Kidney epithelial cell (primary cell): ENCODE measurements at regions not wholly inside any gene's neighbourhood (a gene's known extent, or its start where the extent isn't known, plus 50 kb on each side); places are given as distances from the start of the nearest gene placed in this dataset.

Experiments used
- DNase-seq: peaks from one replicate; pipeline ENCODE4 v3.0.0-alpha.2; 2010; ENCODE audit warnings: low read depth
- H3K27me3 ChIP-seq: 2 replicates; pipeline ENCODE4 v1.6.0; 2011; ENCODE audit warnings: low read length; ENCODE audit not compliant: control insufficient read depth, insufficient read depth
- H3K36me3 ChIP-seq: 2 replicates; pipeline ENCODE4 v1.5.1; 2011; ENCODE audit warnings: low read length; ENCODE audit not compliant: control insufficient read depth, insufficient read depth
- H3K4me3 ChIP-seq: 2 replicates; pipeline ENCODE4 v1.5.1; 2011; ENCODE audit warnings: low read depth, mild to moderate bottlenecking, control low read depth, low read length
- TF ChIP-seq, protein P1 (sequence below): IDR thresholded peaks from 2 replicates; pipeline ENCODE4 v1.5.1; 2011; ENCODE audit warnings: mild to moderate bottlenecking, moderate library complexity, low read length, control low read depth, inconsistent platforms; ENCODE audit not compliant: insufficient read depth, poor library complexity, severe bottlenecking

DNA sequence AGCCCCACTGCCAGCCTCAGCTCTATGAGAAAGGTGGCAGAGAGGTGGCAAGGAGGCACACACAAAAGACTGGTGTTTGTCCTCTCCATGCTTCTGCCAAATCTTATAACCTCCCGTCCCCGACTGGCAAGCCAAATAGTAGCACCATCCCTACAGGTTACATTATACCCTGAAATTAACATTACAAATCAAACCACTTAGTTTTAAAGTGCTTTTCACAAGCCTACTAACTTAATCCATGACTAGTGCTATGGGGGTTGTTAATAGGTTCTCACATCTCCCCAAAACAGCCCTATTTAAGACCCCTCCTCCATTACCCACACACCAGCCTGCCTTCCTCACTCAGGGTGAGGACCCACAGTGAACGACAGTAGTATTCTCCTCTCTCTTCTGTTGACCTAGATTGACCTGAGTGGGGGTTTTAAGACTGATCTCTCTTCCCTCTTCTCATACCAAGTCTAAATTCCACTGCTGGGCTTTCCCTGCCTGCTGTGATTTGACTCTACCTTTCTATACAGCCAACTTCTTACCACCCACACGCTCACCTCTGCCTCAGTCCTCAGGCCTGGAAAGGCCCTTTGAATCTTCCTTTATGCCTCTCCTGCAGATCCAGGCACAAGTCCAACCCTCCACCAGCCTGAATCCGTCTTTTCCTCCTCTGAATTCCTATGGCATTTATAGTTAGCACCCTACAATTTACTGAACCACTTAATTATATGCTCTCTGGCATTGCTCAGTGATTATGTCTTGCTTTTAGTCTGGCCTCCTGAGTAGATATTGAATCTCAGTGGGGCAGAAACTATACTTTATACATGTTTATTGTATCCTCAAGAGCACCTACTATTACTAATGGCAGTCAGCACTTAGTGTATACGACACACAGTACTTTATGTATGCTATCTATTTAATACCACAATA lies 116.1 kb downstream of the TMEM174 start:
- H3K27me3 ChIP-seq, result peaks cover 2% of the 10 kb centered on the region
- DNase-seq, result no peak
- H3K4me3 ChIP-seq, result no peak overlapping the region
- H3K36me3 ChIP-seq, result no peaks in the 10 kb centered on the region
- TF ChIP-seq, protein P1, sequence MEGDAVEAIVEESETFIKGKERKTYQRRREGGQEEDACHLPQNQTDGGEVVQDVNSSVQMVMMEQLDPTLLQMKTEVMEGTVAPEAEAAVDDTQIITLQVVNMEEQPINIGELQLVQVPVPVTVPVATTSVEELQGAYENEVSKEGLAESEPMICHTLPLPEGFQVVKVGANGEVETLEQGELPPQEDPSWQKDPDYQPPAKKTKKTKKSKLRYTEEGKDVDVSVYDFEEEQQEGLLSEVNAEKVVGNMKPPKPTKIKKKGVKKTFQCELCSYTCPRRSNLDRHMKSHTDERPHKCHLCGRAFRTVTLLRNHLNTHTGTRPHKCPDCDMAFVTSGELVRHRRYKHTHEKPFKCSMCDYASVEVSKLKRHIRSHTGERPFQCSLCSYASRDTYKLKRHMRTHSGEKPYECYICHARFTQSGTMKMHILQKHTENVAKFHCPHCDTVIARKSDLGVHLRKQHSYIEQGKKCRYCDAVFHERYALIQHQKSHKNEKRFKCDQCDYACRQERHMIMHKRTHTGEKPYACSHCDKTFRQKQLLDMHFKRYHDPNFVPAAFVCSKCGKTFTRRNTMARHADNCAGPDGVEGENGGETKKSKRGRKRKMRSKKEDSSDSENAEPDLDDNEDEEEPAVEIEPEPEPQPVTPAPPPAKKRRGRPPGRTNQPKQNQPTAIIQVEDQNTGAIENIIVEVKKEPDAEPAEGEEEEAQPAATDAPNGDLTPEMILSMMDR, result no peak

DNA sequence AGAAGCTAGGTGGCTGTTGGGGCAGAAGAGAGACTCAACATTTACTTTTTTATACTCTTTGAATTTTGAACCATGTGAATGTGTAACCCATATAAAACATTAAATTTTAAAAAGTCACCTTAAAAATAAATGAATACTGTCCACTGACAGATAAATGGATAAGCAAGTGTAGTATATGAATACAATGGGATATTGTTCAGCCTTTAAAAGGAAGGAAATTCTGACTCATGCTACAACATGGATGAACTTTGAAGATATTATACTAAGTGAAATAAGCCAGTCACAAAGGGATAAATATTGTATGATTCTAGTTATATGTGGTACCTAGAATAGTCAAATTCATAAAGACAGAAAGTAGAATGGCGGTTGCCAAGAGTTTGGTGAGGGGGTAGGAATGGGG lies 113.9 kb downstream of the TMEM174 start:
- peaks cover 2% of the 10 kb centered on the region for H3K27me3 ChIP-seq
- no peak for DNase-seq

DNA sequence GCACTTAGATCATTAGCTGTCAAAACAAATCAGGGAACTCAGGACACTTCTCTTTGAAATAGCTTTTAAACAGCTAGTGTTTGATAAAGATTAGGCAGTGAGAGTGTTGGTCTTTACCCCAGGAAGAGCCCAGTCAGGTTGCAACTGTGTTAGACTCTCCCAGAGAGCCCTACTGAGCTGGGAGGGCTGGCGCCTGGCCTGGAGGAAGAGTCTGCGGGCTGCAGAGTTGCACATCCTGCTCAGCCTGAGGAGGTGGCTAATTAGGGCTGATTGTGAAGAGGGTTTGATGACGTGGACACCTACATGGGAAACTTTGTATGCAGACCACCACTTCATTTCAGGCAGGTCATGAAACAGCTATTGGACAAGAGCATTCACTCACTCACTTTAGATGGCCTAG lies 112.0 kb downstream of the TMEM174 start:
- no peak for DNase-seq
- TF ChIP-seq, protein P1, result no peak

More for the DNA sequence above, 113.9 kb downstream of the TMEM174 start:
- Histone ChIP-seq H3K36me3 (no peaks in the 10 kb centered on the region), H3K4me3 (no peak overlapping the region)
- TF ChIP-seq, protein P1, result no peak

DNA sequence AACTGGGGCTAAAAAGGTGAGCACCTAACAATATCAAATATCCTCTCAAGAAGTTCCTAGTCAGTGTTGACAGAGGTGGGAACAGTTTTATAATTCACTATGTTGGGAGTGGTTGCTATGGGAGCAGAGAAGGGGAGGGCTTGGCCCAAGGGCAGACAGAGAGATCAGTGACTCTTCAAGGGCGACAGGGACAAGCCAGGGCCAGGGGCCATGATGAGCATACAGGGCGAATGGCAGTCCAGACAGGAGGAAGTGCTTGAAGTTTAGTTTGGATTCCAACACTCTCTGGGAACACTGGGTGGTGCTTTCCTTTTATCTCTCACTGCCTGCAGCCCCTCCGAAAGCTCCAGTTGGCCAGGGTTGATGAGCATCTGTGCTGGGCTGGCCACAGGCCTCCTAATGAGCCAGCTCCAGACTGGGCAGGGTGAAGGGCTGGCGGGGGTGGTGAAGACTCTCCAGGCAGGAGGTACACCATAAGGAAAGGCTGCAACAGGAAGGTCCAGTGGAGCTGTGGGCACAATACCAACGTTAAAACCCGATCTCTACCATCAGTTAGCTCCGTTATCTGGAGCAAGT lies 111.3 kb downstream of the TMEM174 start:
- no peak for DNase-seq
- TF ChIP-seq, protein P1, result no peak
- Histone ChIP-seq H3K4me3 (no peak overlapping the region), H3K36me3 (no peaks in the 10 kb centered on the region), H3K27me3 (no peaks in the 10 kb centered on the region)

More for the DNA sequence above, 112.0 kb downstream of the TMEM174 start:
- no peaks in the 10 kb centered on the region for H3K36me3 ChIP-seq
- no peak overlapping the region for H3K4me3 ChIP-seq
- H3K27me3 ChIP-seq, result no peaks in the 10 kb centered on the region

DNA sequence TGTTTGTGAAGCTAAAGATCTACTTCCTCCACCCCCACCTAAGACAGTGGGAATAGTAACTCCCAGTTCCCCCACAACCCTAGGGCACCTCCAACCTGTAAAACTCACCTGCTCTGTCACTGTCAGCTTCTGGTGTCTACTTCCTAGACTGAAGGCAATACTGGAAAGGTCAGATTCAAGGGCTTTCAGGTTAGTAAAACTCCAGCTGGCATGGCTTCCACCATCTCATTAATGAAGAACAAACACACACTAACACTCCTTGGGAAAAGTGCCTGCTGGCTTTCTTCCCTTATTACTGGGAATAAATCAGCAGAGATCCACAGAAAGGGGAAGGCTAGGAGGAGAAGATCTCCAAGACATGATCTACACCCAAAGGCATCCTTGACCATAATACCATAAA lies 109.9 kb downstream of the TMEM174 start:
- Histone ChIP-seq H3K4me3 (no peak overlapping the region), H3K36me3 (no peaks in the 10 kb centered on the region), H3K27me3 (no peaks in the 10 kb centered on the region)
- DNase-seq, result no peak
- TF ChIP-seq, protein P1, result no peak
